NCI-H82 (cell line): ENCODE measurements at regions not wholly inside any gene's neighbourhood (a gene's known extent, or its start where the extent isn't known, plus 50 kb on each side); places are given as distances from the start of the nearest gene placed in this dataset.
A peak's percentile ranks its signal among the peaks of the same experiment; 100 is the strongest.

ENCODE experiments used
- DNase-seq: peaks from one replicate; lab custom pipeline; 2025; lab: John Stamatoyannopoulos, UW

GRCh38 chr3:72396899-72397298, 451.3 kb downstream of the SHQ1 start:
- DNase-seq, result no peak

DNA sequence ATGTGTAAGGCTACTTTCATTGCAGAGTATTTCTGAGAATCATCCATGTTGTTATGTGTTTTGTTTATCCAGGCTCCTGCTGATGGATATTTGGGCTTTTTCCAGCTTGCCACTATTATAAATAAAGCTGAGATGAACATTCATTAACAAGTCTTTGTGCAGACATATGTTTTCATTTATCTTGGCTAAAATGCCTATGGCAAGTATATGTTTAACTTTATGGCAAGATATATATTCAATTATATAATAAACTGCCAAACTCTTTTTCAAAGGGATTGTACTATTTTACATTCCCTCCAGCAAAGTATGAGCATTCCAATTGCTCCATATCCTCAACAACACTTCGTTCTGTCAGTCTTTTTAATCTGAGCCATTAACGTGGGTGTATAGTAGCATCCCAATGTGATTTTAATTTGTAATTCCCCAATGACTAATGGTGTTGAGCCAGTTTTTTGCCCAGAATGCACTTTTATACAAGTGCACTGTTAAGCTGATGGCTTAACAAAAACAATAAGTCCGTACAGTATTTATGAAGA, 452.4 kb downstream of the SHQ1 start:
- no peak for DNase-seq

DNA sequence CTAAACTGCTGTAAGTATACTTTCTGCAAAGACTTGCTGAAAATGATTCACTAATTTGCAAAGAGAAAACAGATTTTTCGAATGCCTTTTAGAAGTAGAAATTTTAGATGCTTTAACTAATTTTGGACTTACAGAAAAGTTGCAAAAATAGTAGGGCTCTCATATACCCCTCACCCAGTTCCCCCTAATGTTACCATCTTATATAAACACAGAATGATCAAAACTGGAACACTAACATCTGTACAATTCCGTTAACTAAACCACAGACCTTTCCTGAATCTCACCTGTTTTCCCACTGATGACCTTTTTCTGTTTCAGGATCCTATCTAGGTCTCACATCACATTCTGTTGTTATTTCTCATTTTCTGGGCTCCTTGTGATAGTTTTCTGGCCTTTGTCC, 454.8 kb downstream of the SHQ1 start:
- DNase-seq, result no peak

- DNase-seq, result peak; percentile 21
Measured at GRCh38 chr3:72391659-72392058, 456.6 kb downstream of the SHQ1 start.

GRCh38 chr3:72390841-72391240, 457.4 kb downstream of the SHQ1 start:
- DNase-seq, result peak; percentile 27

- no peak for DNase-seq
Measured at GRCh38 chr3:72388644-72389043, 459.6 kb downstream of the SHQ1 start.

GRCh38 chr3:72388117-72388516, 460.1 kb downstream of the SHQ1 start:
- DNase-seq, result no peak

DNA sequence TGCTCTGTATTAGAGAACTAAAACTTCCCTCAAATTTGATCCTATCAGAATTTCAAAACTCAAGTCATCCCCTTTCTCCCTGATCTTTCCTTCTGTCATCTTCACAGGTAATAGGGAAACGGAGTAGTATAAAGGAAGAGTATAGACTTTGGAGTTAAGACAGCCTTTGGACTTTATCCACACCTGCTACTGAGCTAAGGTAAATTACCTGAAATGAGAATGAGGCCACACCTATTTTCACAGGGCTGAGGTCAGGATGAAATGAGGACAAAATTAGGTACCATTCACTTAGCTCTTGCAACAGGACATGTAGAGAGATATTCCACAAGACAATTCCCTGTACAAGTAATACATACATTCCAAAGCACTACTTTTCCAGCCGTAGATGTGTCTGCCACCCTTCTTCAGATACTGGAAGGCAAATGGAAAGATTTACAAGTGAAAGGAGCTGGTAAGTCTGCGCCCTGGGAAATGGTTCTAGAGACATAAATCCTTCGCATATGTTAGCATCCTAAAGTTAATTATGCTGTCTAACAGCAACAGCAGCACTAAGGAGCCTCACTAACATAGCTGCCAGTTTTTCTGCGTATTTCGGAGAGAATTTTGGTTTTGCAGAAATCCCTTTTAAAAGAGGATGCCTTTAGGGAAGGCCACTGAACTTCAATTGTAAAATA, 461.8 kb downstream of the SHQ1 start:
- no peak for DNase-seq

GRCh38 chr3:72385167-72385566, 463.1 kb downstream of the SHQ1 start:
- no peak for DNase-seq

DNA sequence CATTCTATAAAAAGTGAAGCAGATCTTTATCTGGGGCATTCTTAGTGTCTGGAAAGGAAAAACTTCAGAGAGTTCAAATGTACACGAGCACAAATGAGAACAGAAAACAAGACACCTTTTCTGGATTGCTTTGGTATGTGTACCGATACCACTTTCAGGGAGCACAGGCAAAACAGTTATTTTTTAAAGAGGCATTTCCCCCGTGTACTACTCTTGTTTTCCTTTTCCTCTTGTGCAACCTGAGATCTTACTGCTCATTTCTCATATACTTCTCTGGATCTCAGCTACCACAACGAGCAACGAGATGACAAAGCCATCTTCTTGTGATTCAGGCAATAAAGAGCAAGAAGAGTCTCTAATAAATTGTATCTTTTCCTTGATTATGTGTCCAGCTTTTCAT, 463.6 kb downstream of the SHQ1 start:
- DNase-seq, result no peak

DNA sequence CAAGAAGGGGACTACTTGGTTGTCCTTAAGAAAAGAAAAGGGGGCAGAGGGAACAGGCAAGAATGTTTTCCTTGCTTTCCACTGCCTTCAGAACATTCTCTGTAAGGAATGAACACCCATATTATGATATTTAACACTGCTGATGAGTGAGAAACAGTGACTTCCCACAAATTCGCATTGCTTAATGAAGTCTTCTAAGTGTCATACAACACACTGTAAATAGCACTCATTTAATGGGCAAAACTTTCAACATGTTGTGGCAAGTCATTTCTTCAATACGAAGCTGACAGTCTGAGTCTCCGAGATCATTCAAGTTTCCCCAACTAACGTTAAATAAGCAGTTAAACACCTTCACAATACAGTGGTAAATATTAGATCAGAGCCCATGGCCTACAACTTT, 464.4 kb downstream of the SHQ1 start:
- no peak for DNase-seq

DNA sequence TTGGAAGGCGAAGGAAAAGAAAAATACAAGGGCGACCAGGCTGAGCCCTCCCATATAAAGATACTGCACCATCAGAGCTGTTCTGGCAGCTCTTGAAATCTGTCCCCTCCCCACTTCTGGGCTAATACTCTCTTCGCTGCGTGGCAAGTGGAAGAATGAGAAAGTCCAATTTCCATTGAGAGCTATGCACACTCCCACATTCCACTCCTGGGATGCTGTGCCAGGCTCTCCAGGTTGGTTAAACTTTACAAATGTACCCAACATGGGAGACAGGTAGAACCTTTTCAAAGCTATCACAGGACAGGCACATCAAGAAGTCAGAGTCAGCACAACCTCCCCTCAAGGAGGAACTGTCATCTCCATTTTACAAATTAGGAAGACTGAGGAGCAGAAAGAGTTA, 465.0 kb downstream of the SHQ1 start:
- no peak for DNase-seq

DNA sequence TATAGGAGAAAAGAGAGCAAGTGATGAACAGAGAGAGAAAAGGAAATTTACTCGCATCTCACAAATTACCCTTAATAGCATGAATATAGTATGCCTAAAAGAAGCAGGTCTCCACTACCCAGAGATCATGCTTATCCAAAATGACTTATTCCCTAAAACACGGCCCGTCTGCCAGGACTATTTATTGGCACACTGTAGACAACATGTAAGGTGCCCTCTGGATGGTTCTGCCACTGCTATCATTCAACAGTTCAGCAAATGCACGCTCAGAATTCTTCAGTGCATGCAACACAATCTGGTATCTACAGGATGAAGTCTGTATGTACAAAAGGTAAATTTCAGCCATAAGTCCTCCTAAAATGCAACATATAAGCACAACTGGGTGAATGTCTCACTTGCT, 465.8 kb downstream of the SHQ1 start:
- DNase-seq, result no peak

- DNase-seq, result peak; percentile 14
Measured at GRCh38 chr3:72381584-72381983, 466.7 kb downstream of the SHQ1 start.

- DNase-seq, result no peak
Measured at GRCh38 chr3:72380711-72381493, 467.3 kb downstream of the SHQ1 start.

DNA sequence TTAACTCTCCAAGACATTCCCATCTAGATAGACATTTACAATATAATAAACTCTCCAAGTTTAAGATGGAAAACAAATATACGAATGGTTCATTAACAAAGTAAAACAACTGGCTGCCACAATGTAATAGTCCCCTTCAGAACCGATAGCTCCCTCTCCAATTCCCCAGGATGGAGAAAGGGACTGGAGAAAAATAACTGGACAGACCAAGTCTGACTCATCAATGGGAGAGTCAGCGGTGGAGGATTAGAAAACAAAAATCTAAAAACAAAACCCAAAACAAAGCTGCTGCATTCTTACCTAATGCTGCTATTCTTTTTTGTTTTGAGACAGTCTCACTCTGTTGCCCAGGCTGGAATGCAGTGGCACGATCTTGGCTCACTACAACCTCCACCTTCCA, 468.1 kb downstream of the SHQ1 start:
- no peak for DNase-seq

DNA sequence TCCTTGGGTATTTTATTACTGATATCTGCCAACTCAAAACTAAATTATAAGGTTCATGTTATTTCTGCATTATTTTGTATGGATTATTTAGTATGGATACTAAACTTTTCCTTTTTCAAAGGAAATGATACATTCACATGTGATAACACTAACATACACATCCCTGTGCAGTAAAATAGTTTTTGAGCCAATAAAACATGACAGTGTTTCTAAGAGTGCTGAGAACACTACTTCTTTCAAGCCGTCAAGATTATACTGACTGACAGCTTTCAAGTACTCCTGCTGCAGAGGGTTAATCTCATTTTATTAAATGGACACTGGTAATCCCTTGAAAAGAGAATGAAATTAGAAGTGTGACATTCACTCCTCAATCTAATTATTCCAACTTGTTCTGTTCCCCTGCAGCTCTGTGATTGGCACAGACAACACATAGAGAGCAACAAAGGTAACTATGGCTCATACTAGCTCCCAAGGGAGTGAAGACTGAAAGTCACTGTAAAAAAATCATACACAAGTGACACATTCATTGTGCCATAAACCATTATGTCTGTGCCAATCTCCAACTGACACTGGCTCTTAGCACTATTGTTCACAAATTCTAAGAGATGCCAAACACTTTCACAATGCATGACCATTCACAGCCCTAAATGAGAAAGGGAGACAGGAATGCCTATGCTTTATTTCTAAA, 468.6 kb downstream of the SHQ1 start:
- peak; percentile 90 for DNase-seq

- no peak for DNase-seq
Measured at GRCh38 chr3:72378287-72378686, 470.0 kb downstream of the SHQ1 start.

GRCh38 chr3:72376956-72377710, 471.1 kb downstream of the SHQ1 start:
- DNase-seq, result no peak

DNA sequence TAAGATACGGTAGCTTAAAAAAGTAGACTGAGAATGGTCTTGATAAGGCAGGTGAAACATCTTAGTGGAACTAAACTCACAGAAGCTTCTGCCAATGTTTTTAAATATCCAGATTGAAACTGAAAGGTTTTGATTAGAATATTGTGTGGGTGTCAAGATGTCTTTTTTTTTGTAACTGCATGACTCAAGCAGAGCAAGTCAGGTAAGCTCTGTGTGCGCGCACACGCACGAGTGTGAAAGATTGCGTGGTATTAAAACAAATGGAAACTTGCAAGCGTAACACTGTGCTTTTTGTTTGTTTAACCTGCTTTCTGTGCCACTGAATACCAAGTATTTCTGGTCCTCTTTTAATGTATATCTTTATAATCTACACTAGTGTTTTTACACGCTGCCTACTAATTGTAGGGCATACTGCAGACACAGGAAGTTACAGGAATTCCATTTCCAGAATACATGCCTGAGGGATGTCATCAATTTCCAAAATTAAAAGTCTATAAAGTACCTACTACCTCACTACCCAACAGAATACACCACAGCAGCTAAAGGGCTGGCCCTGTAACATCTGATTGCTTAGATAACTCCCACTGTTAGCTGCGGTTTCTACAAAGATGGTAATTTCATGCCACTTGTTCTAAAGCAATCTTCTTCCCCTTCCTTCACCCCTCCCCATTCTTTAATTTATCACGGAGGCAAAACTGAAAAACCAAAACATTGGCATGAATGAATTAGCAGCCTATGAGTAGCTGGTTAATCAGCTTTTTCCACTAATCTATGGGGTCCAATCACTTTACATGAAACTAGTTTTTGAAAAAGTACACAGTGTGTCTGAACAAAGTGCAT, 472.8 kb downstream of the SHQ1 start:
- no peak for DNase-seq

DNA sequence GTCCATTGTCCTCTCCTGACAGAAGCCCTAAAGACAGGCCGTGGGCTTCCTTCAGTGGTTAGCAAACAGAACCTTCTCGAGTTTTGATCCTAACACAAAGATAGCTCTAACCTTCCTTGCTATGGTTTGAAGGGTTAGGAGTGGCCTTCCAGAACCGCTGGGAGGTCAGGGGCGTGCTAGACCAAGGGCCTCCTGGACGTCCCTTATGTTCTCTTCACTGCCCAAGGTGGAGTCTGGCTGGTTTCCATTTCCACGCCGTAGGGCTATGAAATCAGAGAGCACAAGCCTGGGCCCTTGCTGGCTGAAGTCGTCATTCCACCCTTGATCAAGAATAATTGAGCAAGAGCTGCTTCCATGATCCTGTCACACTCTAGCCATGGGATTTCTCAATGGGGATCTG, 475.1 kb downstream of the SHQ1 start:
- DNase-seq, result no peak
